ENCODE measurements at regions not wholly inside any gene's neighbourhood (a gene's known extent, or its start where the extent isn't known, plus 50 kb on each side); places are given as distances from the start of the nearest gene placed in this dataset.

DNA sequence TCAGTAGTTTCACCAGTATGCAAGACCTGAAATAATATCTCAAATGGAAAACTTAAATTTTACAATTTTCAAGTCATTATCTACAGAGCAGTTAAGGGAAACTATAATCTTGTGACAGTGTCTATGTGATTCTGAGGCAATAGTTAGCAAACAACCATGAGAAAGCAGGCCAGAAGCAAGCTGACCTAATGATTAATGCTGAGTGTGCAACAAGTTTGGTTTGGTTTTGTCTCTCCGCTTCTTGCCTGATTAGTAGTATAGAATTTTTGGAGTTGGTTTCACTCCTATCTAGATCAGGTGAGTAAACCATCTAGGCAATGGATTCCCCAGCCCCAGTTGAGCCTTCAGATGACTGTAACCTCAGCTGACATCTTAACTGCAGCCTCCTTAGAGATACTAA is 212.9 kb upstream of the NAV3 start:
- TF ChIP-seq, protein P1, sequence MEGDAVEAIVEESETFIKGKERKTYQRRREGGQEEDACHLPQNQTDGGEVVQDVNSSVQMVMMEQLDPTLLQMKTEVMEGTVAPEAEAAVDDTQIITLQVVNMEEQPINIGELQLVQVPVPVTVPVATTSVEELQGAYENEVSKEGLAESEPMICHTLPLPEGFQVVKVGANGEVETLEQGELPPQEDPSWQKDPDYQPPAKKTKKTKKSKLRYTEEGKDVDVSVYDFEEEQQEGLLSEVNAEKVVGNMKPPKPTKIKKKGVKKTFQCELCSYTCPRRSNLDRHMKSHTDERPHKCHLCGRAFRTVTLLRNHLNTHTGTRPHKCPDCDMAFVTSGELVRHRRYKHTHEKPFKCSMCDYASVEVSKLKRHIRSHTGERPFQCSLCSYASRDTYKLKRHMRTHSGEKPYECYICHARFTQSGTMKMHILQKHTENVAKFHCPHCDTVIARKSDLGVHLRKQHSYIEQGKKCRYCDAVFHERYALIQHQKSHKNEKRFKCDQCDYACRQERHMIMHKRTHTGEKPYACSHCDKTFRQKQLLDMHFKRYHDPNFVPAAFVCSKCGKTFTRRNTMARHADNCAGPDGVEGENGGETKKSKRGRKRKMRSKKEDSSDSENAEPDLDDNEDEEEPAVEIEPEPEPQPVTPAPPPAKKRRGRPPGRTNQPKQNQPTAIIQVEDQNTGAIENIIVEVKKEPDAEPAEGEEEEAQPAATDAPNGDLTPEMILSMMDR (IDR thresholded peaks at IDR 0.05; ENCODE audit: low read depth, low read length) = no peak
- no peak for TF ChIP-seq EZH2phosphoT487 (IDR thresholded peaks at IDR 0.05; ENCODE audit: low read depth)
